ENCODE measurements at regions not wholly inside any gene's neighbourhood (a gene's known extent, or its start where the extent isn't known, plus 50 kb on each side); places are given as distances from the start of the nearest gene placed in this dataset.

DNA sequence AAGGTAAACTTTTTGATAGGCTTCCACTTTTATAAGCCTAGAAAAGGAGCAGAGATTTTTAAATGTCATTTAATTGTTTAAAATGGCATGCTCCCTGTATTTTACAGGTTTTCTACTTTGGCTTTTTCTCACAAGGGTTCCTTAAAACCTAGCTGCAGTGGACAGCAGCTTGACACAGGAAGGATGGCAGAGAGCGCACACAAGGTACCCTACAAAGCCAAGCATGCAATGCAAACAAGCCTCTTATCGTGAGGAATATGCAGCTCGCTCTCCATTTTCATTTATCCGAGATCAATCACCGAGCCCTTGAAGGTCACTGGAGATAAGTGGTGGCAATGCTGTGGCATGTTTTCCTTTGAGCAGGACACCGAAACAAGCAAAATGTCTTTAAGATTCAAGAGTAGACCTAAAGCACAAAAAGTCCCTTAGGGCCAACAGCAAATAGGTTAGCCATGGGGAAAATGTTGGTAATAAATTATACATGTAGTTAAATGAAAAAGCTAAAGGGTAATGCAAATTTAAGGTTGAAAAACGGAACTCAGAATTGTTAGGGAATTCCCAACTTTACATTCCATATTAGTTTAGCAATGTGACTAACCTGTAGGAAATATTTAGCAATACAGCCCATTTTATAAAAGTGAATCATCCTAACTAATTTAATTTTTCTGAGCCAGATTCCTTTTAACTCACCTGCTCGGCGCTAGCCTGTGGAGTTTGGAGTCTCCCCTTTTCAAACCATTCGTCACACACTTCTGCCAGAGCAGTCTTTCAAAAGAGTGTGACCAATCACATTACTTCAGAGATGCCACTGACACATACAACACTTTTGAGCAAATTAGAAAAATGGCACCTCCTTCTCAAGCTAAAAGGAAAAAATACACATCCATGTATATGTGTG is 337.9 kb upstream of the PKDCC start:
- TF ChIP-seq, protein P1, sequence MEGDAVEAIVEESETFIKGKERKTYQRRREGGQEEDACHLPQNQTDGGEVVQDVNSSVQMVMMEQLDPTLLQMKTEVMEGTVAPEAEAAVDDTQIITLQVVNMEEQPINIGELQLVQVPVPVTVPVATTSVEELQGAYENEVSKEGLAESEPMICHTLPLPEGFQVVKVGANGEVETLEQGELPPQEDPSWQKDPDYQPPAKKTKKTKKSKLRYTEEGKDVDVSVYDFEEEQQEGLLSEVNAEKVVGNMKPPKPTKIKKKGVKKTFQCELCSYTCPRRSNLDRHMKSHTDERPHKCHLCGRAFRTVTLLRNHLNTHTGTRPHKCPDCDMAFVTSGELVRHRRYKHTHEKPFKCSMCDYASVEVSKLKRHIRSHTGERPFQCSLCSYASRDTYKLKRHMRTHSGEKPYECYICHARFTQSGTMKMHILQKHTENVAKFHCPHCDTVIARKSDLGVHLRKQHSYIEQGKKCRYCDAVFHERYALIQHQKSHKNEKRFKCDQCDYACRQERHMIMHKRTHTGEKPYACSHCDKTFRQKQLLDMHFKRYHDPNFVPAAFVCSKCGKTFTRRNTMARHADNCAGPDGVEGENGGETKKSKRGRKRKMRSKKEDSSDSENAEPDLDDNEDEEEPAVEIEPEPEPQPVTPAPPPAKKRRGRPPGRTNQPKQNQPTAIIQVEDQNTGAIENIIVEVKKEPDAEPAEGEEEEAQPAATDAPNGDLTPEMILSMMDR (IDR thresholded peaks at IDR 0.05) = no peak
- TF ChIP-seq POLR2A (IDR thresholded peaks at IDR 0.05) = no peak
- no peak for ATAC-seq

DNA sequence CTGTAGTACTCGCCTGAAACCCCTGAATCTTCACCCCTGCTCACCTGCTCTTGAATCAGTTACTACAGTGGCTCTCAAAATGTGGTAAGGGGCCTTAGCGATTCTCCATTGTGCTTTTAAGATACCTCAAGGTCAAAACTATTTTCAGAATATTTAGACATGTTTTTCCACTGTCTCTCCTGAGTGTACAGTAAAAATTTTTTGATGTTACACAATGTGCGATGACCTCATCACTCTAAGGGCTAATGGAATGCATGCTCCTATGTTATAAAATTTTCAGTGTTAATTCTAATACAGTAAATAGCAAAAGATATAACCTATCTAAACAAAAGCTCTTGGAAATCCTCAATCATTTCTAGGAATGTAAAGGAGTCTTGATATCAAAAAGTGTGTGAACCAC is 336.9 kb upstream of the PKDCC start:
- H3K4me1 ChIP-seq = no peaks in the 10 kb centered on the region
- no peak overlapping the region for H3K4me3 ChIP-seq
- intact Hi-C loops (cut with DNase I) = no loop called here
- no peaks in the 10 kb centered on the region for H3K27me3 ChIP-seq
- ATAC-seq (no peak), DNase-seq (no peak)
- TF ChIP-seq, protein P1 (IDR thresholded peaks at IDR 0.05) = no peak
- TF ChIP-seq POLR2A (IDR thresholded peaks at IDR 0.05) = no peak
- H3K36me3 ChIP-seq = no peaks in the 10 kb centered on the region
- H3K9me3 ChIP-seq = no peaks in the 10 kb centered on the region
- no peak overlapping the region for H3K27ac ChIP-seq
- 94% methylated on average over 3 of the region's 3 CpGs for WGBS (ENCODE audit: insufficient coverage, low coverage, low lambda C conversion rate, missing lambda C conversion rate)

More for the DNA sequence above, 337.9 kb upstream of the PKDCC start:
- H3K36me3 ChIP-seq = no peaks in the 10 kb centered on the region
- DNase-seq = no peak
- H3K9me3 ChIP-seq = no peaks in the 10 kb centered on the region
- no peak overlapping the region for H3K4me3 ChIP-seq
- 69% methylated on average over 10 of the region's 10 CpGs for WGBS (ENCODE audit: insufficient coverage, low coverage, low lambda C conversion rate, missing lambda C conversion rate)
- H3K4me1 ChIP-seq = no peaks in the 10 kb centered on the region
- H3K27ac ChIP-seq = no peak overlapping the region
- no peaks in the 10 kb centered on the region for H3K27me3 ChIP-seq
- intact Hi-C loops (cut with DNase I) = no loop called here

DNA sequence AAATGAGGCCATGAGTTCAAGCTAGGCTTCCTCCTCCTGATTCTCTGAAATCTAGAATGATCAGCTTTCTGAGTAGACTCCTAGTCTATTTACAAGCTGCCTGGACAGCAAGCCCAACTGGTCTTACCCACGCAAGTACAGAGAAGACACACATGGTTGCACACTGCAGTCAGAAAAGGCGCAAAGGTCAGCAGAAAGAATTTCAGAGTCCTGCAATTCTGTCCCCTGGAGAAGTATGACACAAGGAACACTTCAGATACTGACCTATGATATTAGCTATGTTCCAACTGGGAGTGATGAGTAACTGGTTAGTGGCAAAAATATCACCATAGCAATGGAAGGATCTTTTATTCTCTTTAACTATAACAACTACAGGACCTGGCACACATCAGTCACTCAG is 336.1 kb upstream of the PKDCC start:
- 100% methylated on average over 1 of the region's 2 CpGs for WGBS (ENCODE audit: insufficient coverage, low coverage, low lambda C conversion rate, missing lambda C conversion rate)
- DNase-seq (no peak), ATAC-seq (no peak)
- no peaks in the 10 kb centered on the region for H3K27me3 ChIP-seq
- H3K36me3 ChIP-seq = no peaks in the 10 kb centered on the region
- no peak overlapping the region for H3K27ac ChIP-seq
- no peaks in the 10 kb centered on the region for H3K4me1 ChIP-seq
- TF ChIP-seq, protein P1 (IDR thresholded peaks at IDR 0.05) = no peak
- TF ChIP-seq POLR2A (IDR thresholded peaks at IDR 0.05) = no peak
- intact Hi-C loops (cut with DNase I) = no loop called here
- no peaks in the 10 kb centered on the region for H3K9me3 ChIP-seq
- H3K4me3 ChIP-seq = no peak overlapping the region

DNA sequence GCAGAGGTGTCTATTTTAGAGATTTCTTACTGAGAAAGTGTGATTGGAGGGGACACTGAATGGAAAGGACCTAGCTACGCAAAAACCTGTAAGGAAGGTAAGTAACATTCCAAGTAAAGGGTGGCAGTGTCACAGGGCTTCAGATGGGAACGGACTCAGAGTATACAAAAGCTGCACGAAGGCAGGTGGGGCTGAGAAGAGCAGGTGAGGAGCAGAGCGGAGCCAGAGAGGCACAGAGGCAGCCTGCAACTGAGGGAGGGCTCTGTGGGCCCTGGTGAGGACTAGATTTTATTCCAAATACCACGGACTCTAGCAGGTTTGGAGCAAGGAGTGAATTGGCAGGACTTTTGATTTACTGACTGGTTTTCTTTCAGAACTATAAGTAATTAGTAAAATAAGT is 331.3 kb upstream of the PKDCC start:
- DNase-seq = no peak
- H3K9me3 ChIP-seq = no peaks in the 10 kb centered on the region
- H3K36me3 ChIP-seq = no peaks in the 10 kb centered on the region
- no peaks in the 10 kb centered on the region for H3K27me3 ChIP-seq
- WGBS (ENCODE audit: insufficient coverage, low coverage, low lambda C conversion rate, missing lambda C conversion rate) = 91% methylated on average over 5 of the region's 5 CpGs
- no peak overlapping the region for H3K27ac ChIP-seq
- ATAC-seq = no peak
- H3K4me1 ChIP-seq = no peaks in the 10 kb centered on the region
- TF ChIP-seq, protein P1 (IDR thresholded peaks at IDR 0.05) = no peak
- TF ChIP-seq POLR2A (IDR thresholded peaks at IDR 0.05) = no peak
- intact Hi-C loops (cut with DNase I) = no loop called here
- no peak overlapping the region for H3K4me3 ChIP-seq
